ENCODE measurements at regions not wholly inside any gene's neighbourhood (a gene's known extent, or its start where the extent isn't known, plus 50 kb on each side); places are given as distances from the start of the nearest gene placed in this dataset.

- no peak for TF ChIP-seq CTCF (IDR thresholded peaks at IDR 0.05; ENCODE audit: low read length, missing control alignments)
- no peak overlapping the region for H3K4me3 ChIP-seq (replicated peaks; ENCODE audit: low read depth, low read length)
- no peak for DNase-seq (ENCODE audit: low read depth)
These were observed 279.6 kb upstream of the ARID1B start for GRCh38 chr6:156497618-156498017.

- no peak for TF ChIP-seq CTCF (IDR thresholded peaks at IDR 0.05; ENCODE audit: low read length, missing control alignments)
- DNase-seq (ENCODE audit: low read depth) = no peak
- no peak overlapping the region for H3K4me3 ChIP-seq (replicated peaks; ENCODE audit: low read depth, low read length)
These were observed 289.3 kb upstream of the ARID1B start for GRCh38 chr6:156487877-156488276.

GRCh38 chr6:156485150-156485549 is 292.0 kb upstream of the ARID1B start:
- no peak overlapping the region for H3K4me3 ChIP-seq (replicated peaks; ENCODE audit: low read depth, low read length)
- DNase-seq (ENCODE audit: low read depth) = no peak
- no peak for TF ChIP-seq CTCF (IDR thresholded peaks at IDR 0.05; ENCODE audit: low read length, missing control alignments)

- no peak for TF ChIP-seq CTCF (IDR thresholded peaks at IDR 0.05; ENCODE audit: low read length, missing control alignments)
These were observed 302.6 kb upstream of the ARID1B start for GRCh38 chr6:156474507-156475120.

GRCh38 chr6:156471000-156471399 is 306.2 kb upstream of the ARID1B start:
- no peak for DNase-seq (ENCODE audit: low read depth)
- H3K4me3 ChIP-seq (replicated peaks; ENCODE audit: low read depth, low read length) = no peak overlapping the region
- no peak for TF ChIP-seq CTCF (IDR thresholded peaks at IDR 0.05; ENCODE audit: low read length, missing control alignments)

More at GRCh38 chr6:156474507-156475120, 302.6 kb upstream of the ARID1B start:
- DNase-seq (ENCODE audit: low read depth) = no peak
- H3K4me3 ChIP-seq (replicated peaks; ENCODE audit: low read depth, low read length) = no peak overlapping the region

GRCh38 chr6:156464100-156464878 is 312.9 kb upstream of the ARID1B start:
- no peak for TF ChIP-seq CTCF (IDR thresholded peaks at IDR 0.05; ENCODE audit: low read length, missing control alignments)
- no peak for DNase-seq (ENCODE audit: low read depth)
- no peak overlapping the region for H3K4me3 ChIP-seq (replicated peaks; ENCODE audit: low read depth, low read length)
